ENCODE measurements at regions not wholly inside any gene's neighbourhood (a gene's known extent, or its start where the extent isn't known, plus 50 kb on each side); places are given as distances from the start of the nearest gene placed in this dataset.

DNA sequence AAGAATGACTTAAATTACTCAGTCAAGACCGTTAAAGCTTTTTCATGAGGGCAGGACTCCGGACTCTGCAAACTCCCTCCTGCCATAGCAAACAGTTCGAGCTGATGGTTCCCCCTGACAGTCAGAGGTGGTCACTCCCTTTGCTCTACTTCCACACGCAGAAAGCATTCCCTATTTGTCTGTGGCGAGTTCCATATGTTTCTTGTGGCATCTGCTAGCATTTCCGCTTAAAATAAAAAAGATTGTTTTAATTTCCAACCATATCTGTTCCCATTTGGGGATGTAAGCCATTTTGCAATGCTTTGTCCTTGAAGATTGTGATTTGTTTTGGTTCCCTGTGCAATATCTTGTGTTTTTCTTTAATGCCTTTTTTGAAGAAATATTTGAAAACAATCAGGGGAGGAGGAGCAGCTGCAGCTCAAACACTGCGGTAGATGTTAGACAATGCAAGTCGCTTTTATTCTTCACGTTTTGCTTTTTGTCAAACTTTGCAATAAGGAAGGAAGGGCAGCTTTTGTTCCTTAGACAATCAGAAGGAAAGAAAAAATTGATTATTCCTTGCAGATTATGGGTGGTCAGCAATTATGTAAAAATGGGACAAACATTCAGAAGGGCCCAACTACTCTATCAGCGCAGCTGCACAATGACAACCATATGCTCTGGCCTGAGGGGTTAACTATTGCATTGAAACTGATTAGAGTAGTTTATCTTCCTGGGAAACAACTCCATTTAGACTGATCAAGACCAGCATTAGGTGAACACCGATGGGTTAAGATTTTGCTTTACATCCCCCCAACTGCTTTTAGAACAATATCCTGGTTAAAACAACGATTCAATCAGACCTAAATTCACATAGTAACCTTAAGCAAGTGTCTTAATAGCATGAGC, 425.8 kb upstream of the NRP1 start:
- no peak for DNase-seq (ENCODE audit: low read depth)
- no peak overlapping the region for H3K4me3 ChIP-seq (ENCODE audit: low read depth, low read length)

DNA sequence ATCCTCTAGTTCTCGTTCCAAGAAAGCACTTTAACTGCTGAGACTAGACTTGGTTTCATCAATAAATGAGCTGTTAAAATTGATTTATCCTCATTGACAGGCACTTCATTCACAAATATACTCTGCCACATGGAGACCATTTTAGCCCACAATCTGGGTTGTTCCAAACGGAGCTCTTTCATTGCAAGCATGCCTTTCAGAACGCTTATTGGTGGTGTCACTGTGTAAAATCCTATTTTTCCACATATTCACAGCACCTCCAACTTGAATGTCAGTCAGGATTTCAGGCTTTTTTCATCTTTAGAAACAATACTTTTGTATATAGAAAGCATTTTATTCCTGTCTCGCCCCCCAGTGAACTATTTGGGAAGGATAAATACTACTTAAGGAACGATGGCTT, 424.7 kb upstream of the NRP1 start:
- DNase-seq (ENCODE audit: low read depth) = no peak
- TF ChIP-seq, protein P1, sequence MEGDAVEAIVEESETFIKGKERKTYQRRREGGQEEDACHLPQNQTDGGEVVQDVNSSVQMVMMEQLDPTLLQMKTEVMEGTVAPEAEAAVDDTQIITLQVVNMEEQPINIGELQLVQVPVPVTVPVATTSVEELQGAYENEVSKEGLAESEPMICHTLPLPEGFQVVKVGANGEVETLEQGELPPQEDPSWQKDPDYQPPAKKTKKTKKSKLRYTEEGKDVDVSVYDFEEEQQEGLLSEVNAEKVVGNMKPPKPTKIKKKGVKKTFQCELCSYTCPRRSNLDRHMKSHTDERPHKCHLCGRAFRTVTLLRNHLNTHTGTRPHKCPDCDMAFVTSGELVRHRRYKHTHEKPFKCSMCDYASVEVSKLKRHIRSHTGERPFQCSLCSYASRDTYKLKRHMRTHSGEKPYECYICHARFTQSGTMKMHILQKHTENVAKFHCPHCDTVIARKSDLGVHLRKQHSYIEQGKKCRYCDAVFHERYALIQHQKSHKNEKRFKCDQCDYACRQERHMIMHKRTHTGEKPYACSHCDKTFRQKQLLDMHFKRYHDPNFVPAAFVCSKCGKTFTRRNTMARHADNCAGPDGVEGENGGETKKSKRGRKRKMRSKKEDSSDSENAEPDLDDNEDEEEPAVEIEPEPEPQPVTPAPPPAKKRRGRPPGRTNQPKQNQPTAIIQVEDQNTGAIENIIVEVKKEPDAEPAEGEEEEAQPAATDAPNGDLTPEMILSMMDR (IDR thresholded peaks at IDR 0.05; ENCODE audit: low read depth, low read length, missing control alignments) = no peak
- H3K4me3 ChIP-seq (ENCODE audit: low read depth, low read length) = no peak overlapping the region

More for the DNA sequence above, 425.8 kb upstream of the NRP1 start:
- TF ChIP-seq, protein P1 (IDR thresholded peaks at IDR 0.05; ENCODE audit: low read depth, low read length, missing control alignments) = no peak

DNA sequence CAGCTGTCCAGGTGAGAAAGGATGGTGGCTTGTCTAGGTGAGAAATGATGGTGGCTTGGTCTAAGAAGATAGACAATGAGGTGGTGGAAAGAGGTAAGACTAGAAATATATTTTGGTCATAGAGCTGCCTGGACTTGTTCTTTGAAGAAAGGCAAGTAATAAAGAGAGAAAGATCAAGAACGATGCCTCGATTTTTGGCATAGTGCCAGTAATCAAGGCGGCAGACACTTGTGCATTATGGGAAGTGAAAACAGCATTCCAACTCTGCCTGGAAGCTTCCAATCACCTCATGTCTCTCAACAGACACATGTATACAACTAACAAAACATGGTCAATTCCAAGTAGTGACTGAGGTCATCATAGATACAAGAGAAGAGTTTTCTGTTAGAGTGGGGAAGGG, 423.8 kb upstream of the NRP1 start:
- DNase-seq (ENCODE audit: low read depth) = no peak
- H3K4me3 ChIP-seq (ENCODE audit: low read depth, low read length) = no peak overlapping the region
- TF ChIP-seq, protein P1 (IDR thresholded peaks at IDR 0.05; ENCODE audit: low read depth, low read length, missing control alignments) = no peak

DNA sequence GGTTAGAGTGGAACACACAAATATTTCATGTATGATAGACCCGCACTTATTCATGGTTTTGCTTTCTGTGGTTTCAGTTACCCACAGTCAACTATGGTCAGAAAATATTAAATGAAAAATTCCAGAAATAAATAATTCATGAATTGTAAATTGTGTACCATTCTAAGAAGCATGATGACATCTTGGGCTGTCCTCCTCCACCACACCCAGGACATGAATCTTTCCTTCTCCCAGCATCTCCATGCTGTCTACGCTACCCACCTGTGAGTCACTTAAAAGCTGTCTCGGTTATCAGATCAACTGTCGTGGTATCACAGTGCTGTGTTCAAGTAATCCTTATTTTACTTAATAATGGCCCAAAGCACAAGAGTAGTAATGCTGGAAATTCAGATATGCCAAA, 419.6 kb upstream of the NRP1 start:
- no peak overlapping the region for H3K4me3 ChIP-seq (ENCODE audit: low read depth, low read length)
- TF ChIP-seq, protein P1 (IDR thresholded peaks at IDR 0.05; ENCODE audit: low read depth, low read length, missing control alignments) = no peak
- no peak for DNase-seq (ENCODE audit: low read depth)

DNA sequence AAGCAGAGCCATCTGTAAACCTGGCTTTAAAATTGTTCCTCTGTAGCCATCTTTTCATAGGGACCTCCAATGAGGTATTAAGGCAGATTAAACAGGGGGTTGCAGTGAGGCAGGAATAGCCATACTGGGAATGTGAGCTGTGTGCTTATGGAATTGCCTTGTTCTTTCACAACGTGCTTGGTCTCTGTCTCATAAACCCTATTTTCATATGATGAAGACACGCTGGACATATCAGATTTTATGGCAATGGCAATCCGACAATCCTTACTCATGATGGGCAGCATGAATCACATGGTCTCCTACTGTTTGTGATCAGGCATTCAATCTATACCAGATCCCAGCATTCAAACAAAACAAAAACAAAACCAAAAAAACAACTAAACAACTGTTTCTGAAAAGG, 418.9 kb upstream of the NRP1 start:
- no peak overlapping the region for H3K4me3 ChIP-seq (ENCODE audit: low read depth, low read length)
- TF ChIP-seq, protein P1 (IDR thresholded peaks at IDR 0.05; ENCODE audit: low read depth, low read length, missing control alignments) = no peak
- DNase-seq (ENCODE audit: low read depth) = no peak

DNA sequence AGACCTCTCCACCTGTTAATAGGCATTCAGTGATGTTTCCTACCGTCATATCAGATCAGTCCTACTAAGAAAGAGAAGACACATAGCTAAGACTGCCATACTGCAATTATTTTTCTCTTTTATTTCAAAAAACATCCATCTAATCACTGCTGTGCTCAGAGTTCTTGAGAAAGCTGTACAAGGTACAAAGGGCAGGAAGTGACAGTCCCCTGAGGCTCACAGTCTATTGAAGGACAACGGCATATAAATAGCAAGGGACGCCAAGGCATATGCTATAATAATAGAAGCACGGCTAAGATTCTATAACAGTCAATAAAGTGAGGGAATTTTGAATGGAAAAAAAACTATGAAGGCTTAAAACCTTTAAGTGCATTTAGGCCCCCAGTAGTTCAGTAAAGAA, 415.3 kb upstream of the NRP1 start:
- DNase-seq (ENCODE audit: low read depth) = no peak

More for the DNA sequence above, 415.3 kb upstream of the NRP1 start:
- no peak overlapping the region for H3K4me3 ChIP-seq (ENCODE audit: low read depth, low read length)
- TF ChIP-seq, protein P1 (IDR thresholded peaks at IDR 0.05; ENCODE audit: low read depth, low read length, missing control alignments) = no peak
